ENCODE measurements at regions not wholly inside any gene's neighbourhood (a gene's known extent, or its start where the extent isn't known, plus 50 kb on each side); places are given as distances from the start of the nearest gene placed in this dataset.

DNA sequence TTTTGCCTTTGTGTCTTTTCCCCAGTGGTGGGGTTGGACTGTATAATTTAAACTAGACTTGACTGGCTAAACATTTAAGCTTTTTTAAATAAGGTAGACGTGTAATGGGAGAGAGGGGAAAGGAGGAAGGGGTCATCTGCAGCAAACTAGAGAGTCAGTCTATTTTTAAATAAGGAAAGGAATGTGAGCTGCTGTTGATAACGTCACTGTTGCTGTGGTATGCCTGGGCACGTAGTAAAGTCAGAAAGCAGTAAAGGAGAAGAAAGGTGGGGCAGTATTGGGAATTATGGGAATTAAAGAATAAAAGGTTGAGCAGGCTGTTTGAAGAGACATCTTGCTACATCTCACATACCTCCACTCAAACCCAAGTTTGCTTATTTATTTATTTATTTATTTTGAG is 80.4 kb upstream of the FSHB start:
- 34% methylated on average over 3 of the region's 3 CpGs for WGBS, 2 donors
- no peaks in the 10 kb centered on the region for H3K9me3 ChIP-seq
- TF ChIP-seq, protein P1, sequence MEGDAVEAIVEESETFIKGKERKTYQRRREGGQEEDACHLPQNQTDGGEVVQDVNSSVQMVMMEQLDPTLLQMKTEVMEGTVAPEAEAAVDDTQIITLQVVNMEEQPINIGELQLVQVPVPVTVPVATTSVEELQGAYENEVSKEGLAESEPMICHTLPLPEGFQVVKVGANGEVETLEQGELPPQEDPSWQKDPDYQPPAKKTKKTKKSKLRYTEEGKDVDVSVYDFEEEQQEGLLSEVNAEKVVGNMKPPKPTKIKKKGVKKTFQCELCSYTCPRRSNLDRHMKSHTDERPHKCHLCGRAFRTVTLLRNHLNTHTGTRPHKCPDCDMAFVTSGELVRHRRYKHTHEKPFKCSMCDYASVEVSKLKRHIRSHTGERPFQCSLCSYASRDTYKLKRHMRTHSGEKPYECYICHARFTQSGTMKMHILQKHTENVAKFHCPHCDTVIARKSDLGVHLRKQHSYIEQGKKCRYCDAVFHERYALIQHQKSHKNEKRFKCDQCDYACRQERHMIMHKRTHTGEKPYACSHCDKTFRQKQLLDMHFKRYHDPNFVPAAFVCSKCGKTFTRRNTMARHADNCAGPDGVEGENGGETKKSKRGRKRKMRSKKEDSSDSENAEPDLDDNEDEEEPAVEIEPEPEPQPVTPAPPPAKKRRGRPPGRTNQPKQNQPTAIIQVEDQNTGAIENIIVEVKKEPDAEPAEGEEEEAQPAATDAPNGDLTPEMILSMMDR (IDR thresholded peaks at IDR 0.05), result no peak
- no peak for TF ChIP-seq POLR2A (IDR thresholded peaks at IDR 0.05)

DNA sequence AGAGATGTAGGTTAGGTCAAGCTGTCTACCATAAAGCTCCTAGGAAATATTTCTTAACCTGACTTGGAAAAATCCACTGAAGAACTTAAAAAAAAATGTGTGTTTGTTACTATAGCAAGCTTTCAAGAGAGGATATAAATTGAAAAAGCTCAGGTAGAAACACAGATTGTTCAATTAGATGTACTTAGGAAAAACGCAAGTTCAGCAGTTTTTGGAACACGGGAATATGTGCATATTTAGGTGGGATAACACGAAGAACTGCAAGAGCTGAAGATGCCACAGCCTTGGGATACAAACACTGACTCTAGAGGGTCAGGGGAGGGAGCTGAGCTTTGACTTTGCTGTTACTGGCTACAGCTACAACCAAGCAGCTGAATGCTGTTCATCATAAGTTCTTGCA is 77.8 kb upstream of the FSHB start:
- Histone ChIP-seq H3K4me1 (no peaks in the 10 kb centered on the region), H3K27me3 (no peaks in the 10 kb centered on the region), H3K36me3 (no peaks in the 10 kb centered on the region), H3K9me3 (no peaks in the 10 kb centered on the region), H3K4me3 (replicated peaks in 1 of 3) (no peak overlapping the region), H3K27ac (no peak overlapping the region)
- 86% methylated on average over 3 of the region's 3 CpGs for WGBS, 2 donors
- TF ChIP-seq, protein P1 (IDR thresholded peaks at IDR 0.05), result no peak
- TF ChIP-seq POLR2A (IDR thresholded peaks at IDR 0.05), result no peak
- no peak for DNase-seq
- intact Hi-C loops (cut with DNase I), result no loop called here

More for the DNA sequence above, 80.4 kb upstream of the FSHB start:
- DNase-seq, result no peak
- Histone ChIP-seq H3K4me1 (no peaks in the 10 kb centered on the region), H3K4me3 (replicated peaks in 1 of 3) (no peak overlapping the region), H3K27me3 (no peaks in the 10 kb centered on the region), H3K27ac (no peak overlapping the region), H3K36me3 (no peaks in the 10 kb centered on the region)
- intact Hi-C loops (cut with DNase I), result no loop called here

DNA sequence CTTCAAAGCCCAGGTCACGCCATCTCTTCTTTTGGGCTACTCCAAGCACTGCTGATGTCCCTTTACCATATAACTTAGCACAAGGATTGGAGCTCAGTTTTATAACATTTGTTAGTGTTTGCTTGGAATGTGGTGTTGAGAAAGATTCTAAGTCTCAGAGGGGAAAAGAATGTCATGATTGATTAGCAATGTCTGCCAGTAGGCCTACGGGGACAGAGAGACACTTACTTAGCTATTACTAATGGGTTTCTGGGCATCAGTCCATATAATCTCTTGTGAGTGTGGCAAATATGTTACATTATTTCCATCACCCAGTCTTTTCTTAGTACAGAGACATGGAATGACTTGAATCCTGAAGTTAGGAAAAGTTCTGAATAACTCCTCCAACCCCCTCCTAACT is 75.4 kb upstream of the FSHB start:
- H3K4me1 ChIP-seq, result no peaks in the 10 kb centered on the region
- TF ChIP-seq, protein P1 (IDR thresholded peaks at IDR 0.05), result no peak
- TF ChIP-seq POLR2A (IDR thresholded peaks at IDR 0.05), result no peak
- 82 to 83% methylated on average over 2 of the region's 2 CpGs for WGBS, 2 donors
- H3K9me3 ChIP-seq, result no peaks in the 10 kb centered on the region
- H3K36me3 ChIP-seq, result no peaks in the 10 kb centered on the region
- DNase-seq, result no peak
- no peak overlapping the region for H3K27ac ChIP-seq
- intact Hi-C loops (cut with DNase I), result no loop called here
- no peak overlapping the region for H3K4me3 ChIP-seq (replicated peaks in 1 of 3)
- H3K27me3 ChIP-seq, result no peaks in the 10 kb centered on the region

DNA sequence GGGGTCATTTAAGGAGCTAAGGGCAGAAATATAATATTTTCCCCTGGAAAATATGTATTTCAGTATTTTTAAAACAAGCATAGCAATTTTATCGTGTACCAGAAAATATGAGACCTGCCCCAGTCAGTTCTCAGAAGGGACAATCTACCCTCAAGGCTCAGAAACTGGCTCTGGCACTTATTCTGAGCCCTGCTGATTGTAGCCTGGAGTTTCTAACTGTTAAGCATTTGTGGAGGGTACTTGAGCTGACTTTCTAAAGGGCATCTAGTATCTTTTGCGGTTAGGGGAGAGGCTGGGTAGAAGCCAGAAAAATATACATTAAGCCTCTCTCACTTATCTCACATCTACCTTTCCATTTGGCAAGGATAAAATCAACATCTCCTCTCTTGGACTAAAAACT is 71.3 kb upstream of the FSHB start:
- DNase-seq, result no peak
- Histone ChIP-seq H3K27me3 (no peaks in the 10 kb centered on the region), H3K4me3 (replicated peaks in 1 of 3) (no peak overlapping the region), H3K9me3 (no peaks in the 10 kb centered on the region), H3K4me1 (no peaks in the 10 kb centered on the region), H3K27ac (no peak overlapping the region), H3K36me3 (no peaks in the 10 kb centered on the region)
- WGBS, 2 donors, result 36 to 56% methylated on average over 2 of the region's 2 CpGs
- intact Hi-C loops (cut with DNase I), result no loop called here
- TF ChIP-seq, protein P1 (IDR thresholded peaks at IDR 0.05), result no peak
- no peak for TF ChIP-seq POLR2A (IDR thresholded peaks at IDR 0.05)

DNA sequence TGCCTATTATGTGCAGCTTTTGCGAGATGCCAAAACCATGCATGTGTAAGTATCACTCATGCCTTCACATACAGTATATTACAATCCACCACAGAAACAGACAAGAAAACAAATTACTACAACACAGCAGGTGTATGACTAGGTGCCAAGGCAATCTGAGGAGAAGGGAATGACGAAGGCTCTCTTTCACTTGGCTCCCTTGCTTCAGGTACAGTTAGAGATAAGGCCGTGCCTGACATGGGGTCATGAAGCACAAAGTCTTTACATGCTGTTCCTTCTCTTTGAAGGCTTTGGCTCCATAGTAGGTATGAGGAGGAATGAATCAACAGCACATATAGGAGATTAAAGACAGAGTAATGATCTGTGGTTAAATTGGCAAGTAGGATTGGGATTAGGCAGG is 65.2 kb upstream of the FSHB start:
- TF ChIP-seq POLR2A (IDR thresholded peaks at IDR 0.05), result no peak
- TF ChIP-seq, protein P1 (IDR thresholded peaks at IDR 0.05), result no peak
- Histone ChIP-seq H3K9me3 (no peaks in the 10 kb centered on the region), H3K4me1 (no peaks in the 10 kb centered on the region), H3K36me3 (no peaks in the 10 kb centered on the region), H3K4me3 (replicated peaks in 1 of 3) (no peak overlapping the region), H3K27ac (no peak overlapping the region), H3K27me3 (no peaks in the 10 kb centered on the region)
- intact Hi-C loops (cut with DNase I), result no loop called here
- no peak for DNase-seq
- WGBS, 2 donors, result 95 to 98% methylated on average over 3 of the region's 3 CpGs
